ENCODE measurements at regions not wholly inside any gene's neighbourhood (a gene's known extent, or its start where the extent isn't known, plus 50 kb on each side); places are given as distances from the start of the nearest gene placed in this dataset.
"Not testable (repeated sequence)": the region's sequence is repeated elsewhere in the genome, so short reads cannot be mapped to it uniquely, and the experiment has no call there.

DNA sequence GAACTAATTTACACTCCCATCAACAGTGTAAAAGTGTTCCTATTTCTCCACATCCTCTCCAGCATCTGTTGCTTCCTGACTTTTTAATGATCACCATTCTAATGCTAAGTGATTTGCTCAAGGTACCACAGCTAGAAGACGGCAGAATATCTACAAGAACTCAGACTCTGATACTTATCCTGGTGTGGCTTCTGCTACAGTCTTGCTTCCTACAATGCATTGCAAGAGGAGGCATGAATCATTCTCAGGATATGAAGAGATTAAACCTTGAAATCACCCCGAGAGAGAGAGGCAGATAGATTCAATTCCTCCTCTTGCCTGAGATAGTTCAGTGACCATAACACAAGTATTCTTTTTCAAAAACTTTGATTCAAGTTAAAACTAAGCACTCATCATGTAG, 306.4 kb downstream of the TBC1D4 start:
- no peak for DNase-seq

DNA sequence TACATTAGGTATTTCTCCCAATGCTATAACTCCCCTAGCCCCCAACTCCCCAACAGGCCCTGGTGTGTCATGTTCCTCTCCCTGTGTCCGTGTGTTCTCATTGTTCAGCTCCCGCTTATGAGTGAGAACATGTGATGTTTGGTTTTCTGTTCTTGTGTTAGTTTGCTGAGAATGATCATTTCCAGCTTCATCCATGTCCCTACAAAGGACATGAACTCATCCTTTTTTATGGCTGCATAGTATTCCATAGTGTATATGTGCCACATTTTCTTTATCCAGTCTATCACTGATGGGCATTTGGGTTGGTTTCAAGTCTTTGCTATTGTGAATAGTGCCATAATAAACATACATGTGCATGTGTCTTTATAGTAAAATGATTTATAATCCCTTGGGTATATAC, 306.9 kb downstream of the TBC1D4 start:
- DNase-seq, result not testable (repeated sequence)

DNA sequence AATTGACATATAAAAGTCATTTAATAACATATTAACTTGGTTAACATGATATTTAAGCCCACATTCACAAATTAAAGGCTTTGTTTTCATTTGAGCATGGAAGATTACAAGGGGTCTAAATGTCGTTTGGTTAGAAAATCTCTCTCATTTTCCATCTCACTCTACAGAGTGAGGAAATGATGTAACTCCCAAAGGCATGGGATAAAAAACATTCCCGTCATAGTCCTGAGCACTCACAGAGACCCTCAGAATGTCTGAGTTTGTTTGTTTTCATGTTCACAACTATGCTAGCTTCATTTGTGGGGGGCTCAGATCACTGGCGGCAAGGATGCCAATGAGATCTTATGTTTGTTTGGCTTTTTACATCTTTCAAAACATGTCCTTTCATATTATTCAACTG, 307.5 kb downstream of the TBC1D4 start:
- DNase-seq, result no peak

GRCh38 chr13:75173457-75174356, 308.3 kb downstream of the TBC1D4 start:
- DNase-seq, result no peak

DNA sequence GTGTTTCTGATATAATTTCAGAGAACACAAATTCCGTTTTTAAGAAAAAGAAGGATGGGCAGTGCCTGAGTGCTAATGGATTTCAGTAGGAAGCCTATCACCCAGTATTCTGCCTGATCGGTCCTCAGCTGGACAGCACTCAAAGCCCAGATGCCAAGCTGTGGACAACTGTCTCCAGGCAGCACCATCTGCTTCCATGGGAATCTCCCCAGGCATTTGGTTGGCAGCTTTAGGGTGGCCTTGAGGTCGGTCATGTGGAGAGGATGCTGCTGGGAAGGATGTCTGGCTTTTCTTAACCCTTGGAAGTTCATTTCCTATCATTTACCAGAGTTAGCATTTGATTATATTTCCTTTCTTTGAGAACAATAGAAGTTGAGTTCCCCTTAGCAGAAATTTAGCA, 311.7 kb downstream of the TBC1D4 start:
- no peak for DNase-seq

DNA sequence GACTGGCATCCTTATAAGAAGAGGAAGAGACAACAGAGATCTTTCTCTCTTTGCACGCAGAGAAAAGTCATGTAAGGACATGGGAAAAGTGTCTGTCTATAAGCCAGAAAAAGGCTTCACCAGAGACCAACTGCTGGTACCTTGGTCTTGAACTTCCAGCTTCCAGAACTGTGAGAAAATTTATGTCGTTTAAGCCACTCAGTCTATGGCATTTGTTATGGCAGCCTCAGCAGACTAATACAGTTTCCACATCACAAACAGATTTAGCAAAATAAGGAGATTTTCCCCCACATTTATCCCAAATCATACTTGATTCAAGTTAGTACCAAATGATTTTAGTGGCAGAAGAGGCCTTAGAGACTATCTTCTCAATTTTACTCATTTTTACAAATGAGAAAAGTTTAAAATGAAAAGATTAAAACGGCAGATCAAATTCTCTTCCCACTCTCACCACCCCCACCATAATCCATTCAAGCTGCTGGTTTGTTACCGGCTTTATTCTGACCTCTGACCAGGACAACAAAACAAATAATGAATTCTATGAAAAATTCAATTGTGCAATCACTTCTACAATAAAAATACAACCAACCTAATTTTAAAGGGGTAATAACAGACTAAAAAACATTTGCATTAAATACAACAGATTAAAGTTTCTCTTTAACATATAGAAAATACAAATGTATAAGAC, 316.3 kb downstream of the TBC1D4 start:
- no peak for DNase-seq

GRCh38 chr13:75161804-75162203, 320.2 kb downstream of the TBC1D4 start:
- no peak for DNase-seq

GRCh38 chr13:75160984-75161383, 321.0 kb downstream of the TBC1D4 start:
- DNase-seq, result no peak

GRCh38 chr13:75154331-75154730, 327.6 kb downstream of the TBC1D4 start:
- no peak for DNase-seq

GRCh38 chr13:75153834-75154233, 328.1 kb downstream of the TBC1D4 start:
- no peak for DNase-seq

DNA sequence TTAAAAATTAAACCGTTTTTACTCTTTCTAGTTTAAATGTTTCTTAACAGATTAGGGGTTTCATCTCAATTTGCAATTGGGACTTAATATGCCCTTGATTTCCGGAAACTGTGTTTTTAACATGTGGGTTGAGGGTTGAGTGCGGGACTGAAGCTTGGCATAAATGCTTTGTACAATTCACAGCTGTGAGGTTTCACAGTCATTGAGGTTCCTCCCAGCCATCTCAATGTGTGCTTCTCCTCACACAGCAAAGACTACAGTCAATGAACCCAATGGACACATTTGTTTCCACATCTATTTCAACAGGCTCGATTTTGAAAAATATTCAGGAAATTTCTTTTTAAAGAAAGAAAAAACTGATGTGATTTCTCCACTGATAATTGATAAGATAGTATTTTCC, 328.6 kb downstream of the TBC1D4 start:
- DNase-seq, result no peak

DNA sequence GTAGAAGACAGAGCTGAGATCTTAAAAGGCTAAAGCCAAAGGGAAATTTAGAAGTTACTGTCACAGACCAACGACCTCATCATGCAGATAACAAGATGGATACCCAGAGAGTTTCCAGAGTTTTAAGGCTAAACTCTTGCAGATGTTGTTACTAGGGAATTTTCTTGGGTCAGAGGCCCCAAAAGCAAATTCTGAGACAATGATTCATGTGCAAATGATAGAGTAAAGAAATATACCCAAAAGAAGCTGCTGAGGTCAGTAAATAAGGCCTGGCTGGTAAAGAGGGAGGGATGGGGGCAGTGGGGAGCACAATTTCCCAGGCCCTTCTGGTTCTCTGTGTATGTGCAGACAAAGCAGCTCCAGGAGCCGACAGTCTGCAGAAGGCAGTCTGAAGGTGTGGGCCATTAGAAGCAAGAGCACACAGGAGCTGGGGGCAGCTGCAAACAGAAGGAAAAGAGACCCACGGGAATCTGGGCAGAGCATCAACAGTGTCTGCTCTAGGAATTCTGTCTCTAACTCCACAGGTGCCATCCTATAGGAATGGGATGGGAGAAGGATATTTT, 330.8 kb downstream of the TBC1D4 start:
- no peak for DNase-seq

DNA sequence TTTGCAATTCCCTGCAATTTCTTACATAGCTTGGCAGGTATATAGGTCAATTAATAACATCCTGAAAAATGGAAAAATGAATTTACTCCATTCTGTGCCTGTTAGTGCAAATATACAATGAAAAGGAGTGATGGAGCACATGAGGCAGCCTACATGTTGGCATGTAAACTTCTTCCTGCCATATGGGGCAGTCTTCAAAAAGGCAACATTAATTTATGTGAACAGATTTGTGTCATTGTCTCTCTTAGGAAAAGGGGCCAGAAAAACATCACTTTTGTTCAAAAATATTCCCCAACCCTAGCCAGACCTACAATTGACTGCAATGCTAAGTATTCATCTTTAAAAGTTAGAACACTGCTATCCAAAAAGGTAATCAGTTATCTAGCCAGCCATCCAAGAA, 332.2 kb downstream of the TBC1D4 start:
- no peak for DNase-seq

DNA sequence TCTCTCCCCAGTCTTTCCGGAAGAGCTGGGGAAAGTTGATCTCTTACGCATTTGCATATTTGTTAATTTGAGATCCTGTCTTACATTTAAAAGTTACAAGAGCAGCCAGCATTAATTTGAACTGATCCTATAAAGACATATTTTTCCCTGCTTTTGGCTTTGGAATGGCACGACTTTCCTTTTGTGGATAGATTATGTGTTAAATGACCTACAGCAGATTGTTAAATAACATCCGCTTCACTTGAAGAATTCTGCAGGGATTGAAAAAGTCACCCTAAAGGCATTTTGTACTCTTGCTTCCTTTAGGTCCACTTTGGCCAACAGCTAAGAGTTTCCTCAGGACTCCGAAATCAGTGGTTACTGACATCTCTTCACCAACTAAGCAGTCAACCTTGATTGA, 334.0 kb downstream of the TBC1D4 start:
- no peak for DNase-seq

DNA sequence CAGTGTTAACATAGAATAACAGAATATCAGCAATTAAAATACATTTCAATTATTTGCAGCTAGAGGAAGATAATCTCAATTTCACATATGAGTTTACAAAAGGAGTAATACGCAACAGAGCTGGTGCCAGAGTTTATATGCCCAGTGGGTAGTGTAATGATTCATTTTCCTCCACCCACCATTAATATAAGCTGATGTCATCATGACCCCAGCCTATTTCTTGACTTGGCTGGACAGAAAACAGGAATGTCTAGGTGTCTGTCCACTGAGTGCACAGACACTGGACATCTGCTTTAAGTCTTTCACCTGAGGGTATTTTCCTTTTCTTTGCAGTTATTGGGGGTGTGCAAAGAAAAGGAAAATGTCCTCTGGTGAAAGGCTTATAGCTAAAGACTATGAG, 335.5 kb downstream of the TBC1D4 start:
- no peak for DNase-seq

GRCh38 chr13:75145927-75146326, 336.0 kb downstream of the TBC1D4 start:
- DNase-seq, result no peak

DNA sequence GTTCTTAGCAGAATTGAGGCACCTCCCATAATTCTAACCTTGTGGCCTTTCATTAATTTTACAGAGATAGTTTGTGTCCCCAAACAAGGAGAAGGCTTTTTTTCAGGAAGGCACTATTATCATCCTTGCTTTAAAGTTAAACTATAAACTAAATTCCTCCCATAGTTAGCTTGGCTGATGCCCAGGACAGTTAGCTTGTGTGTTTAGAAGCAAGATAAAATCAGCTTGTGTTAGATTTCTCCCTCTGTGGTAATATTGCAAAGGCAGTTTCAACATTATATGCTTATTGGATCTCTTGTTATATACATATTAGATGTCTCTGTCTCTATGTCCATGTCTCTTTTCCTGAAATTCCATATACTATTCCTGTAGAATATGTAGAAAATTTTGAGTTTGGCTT, 342.7 kb downstream of the TBC1D4 start:
- no peak for DNase-seq

- DNase-seq, result no peak
These were observed 343.9 kb downstream of the TBC1D4 start for GRCh38 chr13:75137911-75138571.

DNA sequence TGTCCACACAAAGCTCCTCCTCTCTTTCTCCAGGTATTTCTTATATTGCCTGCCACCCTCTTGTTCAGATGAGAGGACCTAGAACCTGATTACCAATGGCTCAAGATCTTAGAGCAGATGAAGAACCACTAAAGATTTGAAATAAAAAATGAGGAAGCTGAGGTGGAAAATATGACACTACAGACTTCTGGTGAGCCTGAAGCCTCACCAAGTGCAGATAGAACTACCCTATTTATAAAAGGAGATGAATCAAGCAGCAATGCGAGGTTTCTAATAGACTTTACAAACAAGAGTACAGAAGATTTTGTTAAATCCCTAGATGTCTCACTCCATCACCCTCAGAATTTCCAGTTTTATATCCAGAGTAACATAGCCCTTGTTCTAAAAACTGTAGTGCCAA, 345.8 kb downstream of the TBC1D4 start:
- no peak for DNase-seq

DNA sequence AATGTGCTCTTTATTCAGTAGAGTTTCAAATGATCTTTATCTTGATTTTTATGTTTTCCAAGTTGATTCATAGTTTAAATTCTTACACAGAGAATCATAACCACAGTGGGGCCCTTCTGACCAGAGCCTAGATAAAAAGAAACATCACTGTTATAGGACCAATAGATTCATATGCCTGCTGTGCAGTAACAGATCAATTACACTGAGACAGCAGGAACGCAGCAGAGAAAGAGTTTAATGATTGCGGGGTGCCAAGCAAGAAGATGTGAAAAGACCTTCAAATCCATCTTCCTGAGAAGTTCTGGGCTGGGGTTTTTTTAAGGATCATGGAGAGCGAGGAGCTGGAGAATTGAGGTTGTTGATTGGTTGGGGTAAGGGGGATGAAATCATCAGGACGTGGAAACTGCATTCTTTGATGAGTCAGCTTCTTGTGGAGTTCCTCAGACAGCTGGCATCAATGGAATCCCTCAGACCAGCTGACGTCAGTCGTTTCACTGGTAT, 346.6 kb downstream of the TBC1D4 start:
- no peak for DNase-seq

DNA sequence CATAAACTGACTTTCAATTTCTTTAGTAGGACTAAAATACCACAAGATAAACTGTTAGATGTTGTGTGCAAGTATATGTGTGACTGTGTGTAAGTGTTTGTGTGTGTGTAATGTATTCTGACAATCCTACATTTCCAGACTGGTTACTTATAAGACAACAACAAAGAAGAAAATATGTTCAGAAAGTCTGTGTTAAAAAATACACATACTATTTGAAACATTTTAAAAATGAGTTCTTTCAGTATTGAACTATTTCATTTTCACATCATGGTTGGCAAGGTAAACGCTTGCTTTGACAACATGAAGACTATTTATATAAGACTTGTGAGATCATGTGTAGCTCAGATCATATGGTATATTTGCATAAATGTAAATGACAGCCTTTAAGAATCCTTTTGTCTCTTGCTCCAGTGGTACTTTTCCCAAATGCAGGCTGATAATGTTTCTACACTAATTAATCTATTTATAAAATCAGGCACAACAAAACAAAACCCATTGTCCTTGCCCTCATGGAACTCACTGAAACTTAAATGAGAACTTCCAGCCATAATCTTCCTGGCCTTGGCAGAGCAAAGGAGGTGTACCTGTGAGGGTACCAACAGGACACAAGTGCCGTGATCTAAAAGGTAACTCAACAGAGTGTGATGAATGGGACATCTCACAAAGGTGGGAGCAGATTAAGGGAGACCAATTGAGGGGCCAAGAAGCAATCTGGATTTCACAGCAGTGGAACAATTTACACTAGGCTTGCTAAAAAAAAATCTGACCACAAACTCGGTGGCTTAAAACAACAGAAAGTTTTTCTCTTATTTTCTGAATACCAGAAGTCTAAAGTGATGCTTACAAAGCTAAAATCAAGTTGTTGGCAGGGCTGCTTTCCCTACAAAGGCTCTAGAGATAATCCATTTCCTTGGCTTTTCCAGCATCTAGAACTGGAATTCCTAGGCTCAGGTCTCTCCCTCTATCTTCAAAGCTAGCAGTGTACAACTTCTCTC, 349.0 kb downstream of the TBC1D4 start:
- no peak for DNase-seq

DNA sequence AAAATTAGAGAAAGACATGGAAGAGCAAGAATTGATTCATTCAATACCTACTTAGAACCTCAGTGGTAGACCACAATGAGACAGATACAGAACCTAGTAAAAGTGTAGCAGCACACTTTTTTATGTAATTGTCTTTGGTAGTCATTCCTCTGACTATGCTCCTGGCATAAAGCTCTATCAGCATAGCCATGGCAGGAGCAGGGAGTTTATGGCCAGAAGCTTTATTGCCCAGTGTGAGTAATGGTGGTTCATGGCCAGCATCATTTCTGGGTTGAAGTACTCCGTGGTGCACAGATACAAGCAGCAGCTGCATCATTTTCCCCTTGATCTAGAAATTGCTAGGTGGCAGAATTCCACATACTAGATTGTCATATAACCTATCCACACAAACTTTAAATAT, 352.6 kb downstream of the TBC1D4 start:
- no peak for DNase-seq
